Superior temporal gyrus (tissue), 1 donor: ENCODE measurements at regions not wholly inside any gene's neighbourhood (a gene's known extent, or its start where the extent isn't known, plus 50 kb on each side); places are given as distances from the start of the nearest gene placed in this dataset.
"Not testable (repeated sequence)": the region's sequence is repeated elsewhere in the genome, so short reads cannot be mapped to it uniquely, and the experiment has no call there.

Source experiments
- DNase-seq: peaks from one replicate; pipeline ENCODE4 v3.0.0-alpha.2; 2016; ENCODE audit errors: extremely low spot score

DNA sequence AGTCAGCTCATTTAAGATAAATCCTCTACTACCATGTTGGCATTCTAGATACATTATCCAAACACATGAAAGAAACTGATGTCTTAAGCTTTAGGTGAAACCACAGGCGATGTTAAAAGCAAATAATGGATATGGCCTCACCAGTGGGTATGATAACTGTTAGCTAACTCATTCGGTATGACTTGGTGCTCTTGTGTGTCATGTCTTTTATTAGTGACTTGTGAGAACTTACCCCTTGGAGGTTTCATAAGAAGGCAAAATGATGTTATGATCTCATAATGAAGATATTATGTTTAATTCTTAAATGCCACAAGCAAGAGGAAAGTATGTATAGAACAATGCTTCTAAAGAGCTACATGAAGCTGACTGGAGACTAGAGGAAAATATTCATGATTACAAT is 1227.0 kb downstream of the EFNA5 start:
- DNase-seq: no peak

GRCh38 chr5:106435185-106435584 is 1235.6 kb downstream of the EFNA5 start:
- DNase-seq: no peak

DNA sequence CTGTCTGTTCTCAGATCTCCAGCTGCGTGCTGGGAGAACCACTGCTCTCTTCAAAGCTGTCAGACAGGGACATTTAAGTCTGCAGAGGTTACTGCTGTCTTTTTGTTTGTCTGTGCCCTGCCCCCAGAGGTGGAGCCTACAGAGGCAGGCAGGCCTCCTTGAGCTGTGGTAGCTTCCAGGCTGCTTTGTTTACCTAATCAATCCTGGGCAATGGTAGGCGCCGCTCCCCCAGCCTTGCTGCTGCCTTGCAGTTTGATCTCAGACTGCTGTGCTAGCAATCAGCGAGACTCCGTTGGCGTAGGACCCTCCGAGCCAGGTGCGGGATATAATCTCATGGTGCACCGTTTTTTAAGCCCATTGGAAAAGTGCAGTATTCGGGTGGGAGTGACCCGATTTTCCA is 1240.0 kb downstream of the EFNA5 start:
- not testable (repeated sequence) for DNase-seq

DNA sequence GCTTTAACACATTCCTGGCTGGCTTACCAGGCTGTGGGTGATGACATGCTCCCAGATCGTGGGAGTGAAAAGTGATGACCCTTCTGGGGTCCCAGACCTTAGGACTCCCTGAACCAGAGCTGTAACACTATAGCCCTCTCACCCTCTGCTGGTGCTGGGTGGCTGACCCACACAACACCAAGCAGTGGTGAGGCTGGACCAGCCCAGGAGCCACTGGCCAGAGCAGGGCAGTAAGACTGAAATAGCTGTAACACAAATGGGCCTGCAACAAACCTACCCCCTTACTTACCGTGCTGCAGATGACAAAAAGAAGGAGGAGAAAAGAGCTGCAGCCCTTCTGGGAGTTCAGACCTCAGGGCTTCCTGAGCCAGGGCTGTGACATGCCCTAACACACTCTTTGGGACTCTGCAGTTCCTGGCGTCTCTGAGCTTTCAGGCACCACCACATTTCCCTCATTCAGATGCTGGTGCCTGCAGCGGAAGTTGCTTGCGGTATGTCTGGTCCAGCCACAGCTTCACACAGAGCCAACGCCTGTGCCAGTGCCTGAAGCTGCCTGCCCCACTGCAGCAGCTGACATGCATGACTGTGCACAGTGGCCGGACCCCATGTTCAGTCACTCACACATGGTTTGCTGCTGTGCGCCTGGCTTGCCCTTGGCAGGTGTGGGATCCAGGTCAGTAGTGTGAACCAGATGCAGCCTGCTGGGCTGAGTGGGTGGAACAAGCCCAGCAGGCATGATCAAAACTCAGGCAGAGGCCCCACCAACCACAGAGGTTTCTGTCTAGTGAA is 1247.4 kb downstream of the EFNA5 start:
- DNase-seq: no peak

DNA sequence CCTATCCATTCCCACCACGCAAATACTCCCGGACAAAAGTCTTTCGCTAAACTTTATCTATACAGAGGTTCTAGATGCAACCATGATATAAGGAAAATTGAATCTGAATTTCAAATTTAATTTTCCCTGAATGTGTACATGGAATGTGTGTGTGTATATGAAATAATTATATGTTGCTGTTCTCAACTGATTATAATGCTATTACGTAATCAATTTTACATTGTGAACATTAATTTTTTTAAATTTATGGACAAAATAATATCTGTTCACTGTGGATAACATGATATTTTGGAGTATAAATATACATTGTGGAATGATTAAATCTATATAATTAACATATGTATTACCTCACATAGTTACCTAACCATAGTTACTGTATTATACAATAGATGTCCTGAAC is 1250.6 kb downstream of the EFNA5 start:
- no peak for DNase-seq

GRCh38 chr5:106418196-106418595 is 1252.5 kb downstream of the EFNA5 start:
- DNase-seq: no peak

GRCh38 chr5:106417566-106417965 is 1253.2 kb downstream of the EFNA5 start:
- no peak for DNase-seq

DNA sequence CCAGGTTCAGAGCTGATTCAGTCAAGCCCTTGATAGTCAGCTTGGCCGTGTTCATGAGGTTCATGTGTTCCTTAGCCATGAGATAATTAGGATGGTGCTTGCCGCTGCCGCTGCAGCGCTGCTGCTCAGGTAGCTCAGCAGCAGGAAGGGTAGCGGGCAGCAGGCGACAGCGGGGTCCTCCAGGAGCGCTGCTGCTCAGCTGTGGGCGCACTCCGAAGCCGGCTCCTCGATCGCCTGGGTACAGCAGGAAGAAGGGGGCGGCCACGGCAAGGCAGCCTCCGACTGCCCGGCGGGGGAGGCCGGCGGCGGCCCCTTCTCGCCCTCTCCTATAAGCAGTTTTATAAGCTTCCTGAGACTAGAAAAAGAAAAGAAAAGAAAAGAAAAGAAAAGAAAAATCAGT is 1253.6 kb downstream of the EFNA5 start:
- DNase-seq: no peak

GRCh38 chr5:106415541-106415940 is 1255.2 kb downstream of the EFNA5 start:
- DNase-seq: no peak

- no peak for DNase-seq
Observed at GRCh38 chr5:106414342-106414741, 1256.4 kb downstream of the EFNA5 start.

DNA sequence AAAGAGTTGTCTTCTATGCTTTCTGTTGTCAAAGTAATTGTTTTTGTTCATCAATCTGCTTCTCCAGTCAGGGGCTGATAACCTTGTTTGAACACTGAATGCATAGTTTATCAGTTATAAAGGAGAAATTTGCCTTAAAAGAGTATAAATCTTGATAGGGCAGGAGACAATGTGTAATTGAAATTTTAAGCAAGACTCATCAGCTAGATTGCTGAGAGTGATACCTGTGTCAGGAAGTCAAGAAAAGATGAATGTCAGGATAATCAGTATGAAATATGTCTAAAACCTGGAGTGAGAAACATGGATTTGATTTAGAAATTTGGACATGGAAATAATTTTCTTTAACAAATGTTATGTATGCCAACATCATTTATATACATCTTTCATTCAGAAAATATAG is 1258.1 kb downstream of the EFNA5 start:
- DNase-seq: no peak

- no peak for DNase-seq
Observed at GRCh38 chr5:106408570-106408969, 1262.2 kb downstream of the EFNA5 start.

DNA sequence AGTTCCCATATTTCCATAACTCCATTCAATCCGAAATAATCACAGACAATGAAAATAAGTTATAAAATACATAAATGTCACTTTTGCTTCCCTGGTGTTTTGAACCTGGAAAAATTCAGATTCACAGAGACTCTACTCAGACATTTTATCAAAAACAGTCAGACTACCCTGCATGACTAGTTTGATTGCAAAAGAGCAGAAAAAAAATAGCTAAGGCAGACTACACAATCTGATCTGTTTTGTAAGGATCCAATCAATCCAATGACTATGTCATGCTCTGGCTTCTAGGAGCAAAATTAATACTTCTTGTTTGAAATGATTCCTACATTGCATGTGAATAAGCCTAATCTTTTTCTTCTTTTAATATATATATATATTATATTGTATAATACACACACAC is 1262.6 kb downstream of the EFNA5 start:
- no peak for DNase-seq

- DNase-seq: no peak
Observed at GRCh38 chr5:106401561-106401960, 1269.2 kb downstream of the EFNA5 start.

- no peak for DNase-seq
Observed at GRCh38 chr5:106399391-106399790, 1271.3 kb downstream of the EFNA5 start.

DNA sequence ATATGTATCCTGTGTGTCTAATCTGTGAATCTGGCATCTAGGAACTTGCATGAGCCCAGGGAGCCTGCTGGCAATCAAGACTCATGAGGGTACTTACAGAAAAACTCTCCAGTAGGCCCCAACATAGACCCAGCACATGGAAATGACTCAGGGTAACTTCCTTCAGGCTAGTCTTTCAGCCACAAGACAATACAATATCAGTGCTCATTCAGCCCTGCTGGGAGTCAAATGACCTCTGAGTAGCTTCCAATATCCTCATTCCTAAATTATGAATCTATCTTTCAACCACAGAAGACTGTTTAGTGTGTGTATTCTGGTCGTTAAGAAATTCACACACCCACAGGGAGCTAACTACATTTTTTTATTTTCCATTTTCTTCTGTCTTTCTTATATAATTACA is 1273.0 kb downstream of the EFNA5 start:
- DNase-seq: no peak

DNA sequence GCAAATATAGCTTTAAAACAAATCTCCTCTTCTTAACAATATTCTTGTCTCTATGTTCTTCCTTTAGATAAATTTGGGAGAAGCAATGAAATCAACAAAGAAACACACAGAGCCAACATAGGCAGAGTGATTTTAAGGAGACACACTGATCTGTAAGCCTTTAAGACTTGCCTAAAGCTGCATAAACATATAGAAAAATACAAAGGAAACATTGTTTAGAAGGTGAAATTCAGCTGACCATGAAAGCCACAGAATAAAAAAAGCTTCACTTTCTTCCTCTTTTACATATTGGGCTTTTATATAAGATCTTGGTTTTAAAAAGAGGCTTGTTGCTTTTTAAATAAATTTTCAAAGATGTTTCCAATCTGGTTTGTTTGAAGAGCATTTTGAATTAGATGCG is 1277.5 kb downstream of the EFNA5 start:
- no peak for DNase-seq

DNA sequence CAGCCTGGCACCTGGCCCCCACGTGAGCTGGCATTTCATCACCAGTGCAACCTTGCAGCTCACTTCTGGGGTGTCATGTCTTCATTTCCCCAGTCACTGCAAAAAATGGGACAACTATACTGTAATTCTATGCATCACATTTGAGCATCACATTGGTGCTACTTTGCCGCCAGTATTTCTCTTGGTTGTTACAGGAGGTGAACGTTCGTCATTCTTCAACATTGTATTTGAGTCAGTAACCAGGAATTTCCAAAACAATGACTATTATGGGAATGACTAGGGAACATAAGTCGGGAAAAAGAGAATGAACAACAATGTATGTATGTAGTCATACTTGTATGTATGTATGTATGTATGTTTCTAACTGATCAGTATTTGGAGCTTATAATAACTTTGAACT is 1278.0 kb downstream of the EFNA5 start:
- no peak for DNase-seq

- DNase-seq: not testable (repeated sequence)
Observed at GRCh38 chr5:106387767-106388166, 1283.0 kb downstream of the EFNA5 start.

- DNase-seq: no peak
Observed at GRCh38 chr5:106386287-106386686, 1284.5 kb downstream of the EFNA5 start.

- no peak for DNase-seq
Observed at GRCh38 chr5:106380736-106381135, 1290.0 kb downstream of the EFNA5 start.

- no peak for DNase-seq
Observed at GRCh38 chr5:106376522-106376921, 1294.2 kb downstream of the EFNA5 start.

- DNase-seq: no peak
Observed at GRCh38 chr5:106374956-106375355, 1295.8 kb downstream of the EFNA5 start.

- DNase-seq: no peak
Observed at GRCh38 chr5:106368021-106368420, 1302.7 kb downstream of the EFNA5 start.
